K562 (cell line): ENCODE measurements at regions not wholly inside any gene's neighbourhood (a gene's known extent, or its start where the extent isn't known, plus 50 kb on each side); places are given as distances from the start of the nearest gene placed in this dataset.
A peak's percentile ranks its signal among the peaks of the same experiment; 100 is the strongest.

Experiments
- ARNT ChIP-seq, 2 experiments: fragments of 450-650 bp; IDR thresholded peaks; 2 replicates each; pipeline ENCODE4 v1.6.1; 2016; ENCODE audit warnings: mild to moderate bottlenecking in 1 of 2
- ESRRB ChIP-seq: fragments of 250-450 bp; sonication (Bioruptor Pico); IDR thresholded peaks from 2 replicates; pipeline ENCODE4 v1.5.0; 2020; ENCODE audit warnings: mild to moderate bottlenecking, moderate library complexity, borderline replicate concordance
- FOXK1 ChIP-seq: sonication (generic); formaldehyde crosslinking; IDR thresholded peaks from 2 replicates; pipeline ENCODE4 v1.8.0; 2022; ENCODE audit warnings: missing genetic modification reagents, mild to moderate bottlenecking, borderline replicate concordance
- FUS ChIP-seq: fragments of 200-400 bp; formaldehyde crosslinking; optimal IDR thresholded peaks from 2 replicates; pipeline ENCODE3; 2017; ENCODE audit warnings: low read depth, low read length
- MEIS2 ChIP-seq: fragments of 450-650 bp; IDR thresholded peaks from 2 replicates; pipeline ENCODE4 v1.6.1; 2014; ENCODE audit warnings: mild to moderate bottlenecking; ENCODE audit not compliant: partially characterized antibody
- NFIC ChIP-seq: fragments of 450-650 bp; IDR thresholded peaks from 2 replicates; pipeline ENCODE4 v1.6.1; 2017; ENCODE audit warnings: mild to moderate bottlenecking, inconsistent platforms
- RBBP5 ChIP-seq: fragments of 200-600 bp; sonication (generic); IDR thresholded peaks from 2 replicates; pipeline ENCODE4 v1.6.1; 2012; ENCODE audit warnings: borderline replicate concordance, mild to moderate bottlenecking, low read length, control low read depth, inconsistent platforms; ENCODE audit not compliant: insufficient read depth, poor library complexity, severe bottlenecking
- TAF1 ChIP-seq: IDR thresholded peaks from 2 replicates; pipeline ENCODE4 v1.6.1; 2011; ENCODE audit warnings: mild to moderate bottlenecking, low read length, moderate library complexity; ENCODE audit not compliant: insufficient read depth, control insufficient read depth, severe bottlenecking; ENCODE audit errors: extremely low read depth
- ZNF232 ChIP-seq: sonication (generic); formaldehyde crosslinking; IDR thresholded peaks from 2 replicates; pipeline ENCODE4 v1.8.0; 2022; ENCODE audit warnings: mild to moderate bottlenecking, missing genetic modification reagents
- ZNF785 ChIP-seq: fragments of 250-450 bp; sonication (Bioruptor Pico); IDR thresholded peaks from 2 replicates; pipeline ENCODE4 v1.4.0; 2020; ENCODE audit warnings: mild to moderate bottlenecking
- TF ChIP-seq, protein P1 (sequence below): fragments of 450-650 bp; IDR thresholded peaks from 2 replicates; pipeline ENCODE4 v1.6.1; 2016; ENCODE audit warnings: mild to moderate bottlenecking, moderate library complexity
- TF ChIP-seq, protein P2 (sequence below), 2 experiments: fragments of 450-650 bp in 1 of 2; IDR thresholded peaks; 2 replicates each; pipeline ENCODE4 v1.6.1; 2011 to 2017; ENCODE audit warnings: low read depth in 2 of 2, antibody characterized with exemption in 1 of 2, borderline replicate concordance in 1 of 2, low read length in 1 of 2, mild to moderate bottlenecking in 1 of 2, mixed read lengths in 1 of 2; ENCODE audit not compliant: control insufficient read depth in 1 of 2

DNA sequence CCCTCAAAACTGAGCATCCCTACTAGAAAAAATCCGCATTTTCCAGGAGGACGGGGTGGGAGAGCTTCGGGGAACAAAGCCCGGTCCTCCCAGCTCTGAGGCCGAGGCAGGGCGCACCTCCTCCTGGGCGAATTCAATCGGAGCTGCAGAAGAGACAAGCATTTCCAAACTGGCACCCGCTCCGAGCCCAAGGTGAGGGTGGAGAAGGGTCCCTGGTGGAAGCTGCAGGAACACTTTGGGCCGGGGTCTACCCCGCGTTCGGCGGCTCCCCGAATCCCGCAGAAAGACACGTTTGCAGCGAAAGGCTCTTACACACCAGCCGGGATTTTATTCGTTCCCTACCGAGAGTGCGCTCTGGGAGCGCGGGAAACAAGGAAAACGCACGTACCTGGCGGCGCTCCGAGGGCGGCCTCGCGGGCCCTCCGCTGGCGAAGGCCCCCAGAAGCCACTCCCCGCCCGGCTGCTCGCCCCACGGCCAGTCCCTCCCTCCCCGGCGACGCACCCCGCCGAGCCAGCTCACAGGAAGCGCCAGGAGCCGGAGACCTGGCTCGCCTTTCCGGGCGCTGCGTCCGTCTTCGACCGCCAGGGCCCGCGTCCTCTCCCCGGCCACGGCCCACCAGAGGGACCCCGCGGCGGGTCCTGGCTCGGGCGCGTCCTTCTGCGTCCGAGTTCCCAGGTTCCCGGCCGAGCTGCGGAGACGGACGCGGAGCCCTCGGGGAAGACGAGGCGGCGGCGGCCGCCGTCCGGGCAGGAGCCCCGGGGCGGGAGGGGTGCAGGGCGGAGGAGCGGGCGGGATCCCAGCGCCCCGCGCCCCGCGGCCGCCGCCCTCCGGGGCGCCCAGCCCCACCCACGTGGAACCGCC lies 49.8 kb upstream of the BAHCC1 start (continued):
- TF ChIP-seq, protein P1, sequence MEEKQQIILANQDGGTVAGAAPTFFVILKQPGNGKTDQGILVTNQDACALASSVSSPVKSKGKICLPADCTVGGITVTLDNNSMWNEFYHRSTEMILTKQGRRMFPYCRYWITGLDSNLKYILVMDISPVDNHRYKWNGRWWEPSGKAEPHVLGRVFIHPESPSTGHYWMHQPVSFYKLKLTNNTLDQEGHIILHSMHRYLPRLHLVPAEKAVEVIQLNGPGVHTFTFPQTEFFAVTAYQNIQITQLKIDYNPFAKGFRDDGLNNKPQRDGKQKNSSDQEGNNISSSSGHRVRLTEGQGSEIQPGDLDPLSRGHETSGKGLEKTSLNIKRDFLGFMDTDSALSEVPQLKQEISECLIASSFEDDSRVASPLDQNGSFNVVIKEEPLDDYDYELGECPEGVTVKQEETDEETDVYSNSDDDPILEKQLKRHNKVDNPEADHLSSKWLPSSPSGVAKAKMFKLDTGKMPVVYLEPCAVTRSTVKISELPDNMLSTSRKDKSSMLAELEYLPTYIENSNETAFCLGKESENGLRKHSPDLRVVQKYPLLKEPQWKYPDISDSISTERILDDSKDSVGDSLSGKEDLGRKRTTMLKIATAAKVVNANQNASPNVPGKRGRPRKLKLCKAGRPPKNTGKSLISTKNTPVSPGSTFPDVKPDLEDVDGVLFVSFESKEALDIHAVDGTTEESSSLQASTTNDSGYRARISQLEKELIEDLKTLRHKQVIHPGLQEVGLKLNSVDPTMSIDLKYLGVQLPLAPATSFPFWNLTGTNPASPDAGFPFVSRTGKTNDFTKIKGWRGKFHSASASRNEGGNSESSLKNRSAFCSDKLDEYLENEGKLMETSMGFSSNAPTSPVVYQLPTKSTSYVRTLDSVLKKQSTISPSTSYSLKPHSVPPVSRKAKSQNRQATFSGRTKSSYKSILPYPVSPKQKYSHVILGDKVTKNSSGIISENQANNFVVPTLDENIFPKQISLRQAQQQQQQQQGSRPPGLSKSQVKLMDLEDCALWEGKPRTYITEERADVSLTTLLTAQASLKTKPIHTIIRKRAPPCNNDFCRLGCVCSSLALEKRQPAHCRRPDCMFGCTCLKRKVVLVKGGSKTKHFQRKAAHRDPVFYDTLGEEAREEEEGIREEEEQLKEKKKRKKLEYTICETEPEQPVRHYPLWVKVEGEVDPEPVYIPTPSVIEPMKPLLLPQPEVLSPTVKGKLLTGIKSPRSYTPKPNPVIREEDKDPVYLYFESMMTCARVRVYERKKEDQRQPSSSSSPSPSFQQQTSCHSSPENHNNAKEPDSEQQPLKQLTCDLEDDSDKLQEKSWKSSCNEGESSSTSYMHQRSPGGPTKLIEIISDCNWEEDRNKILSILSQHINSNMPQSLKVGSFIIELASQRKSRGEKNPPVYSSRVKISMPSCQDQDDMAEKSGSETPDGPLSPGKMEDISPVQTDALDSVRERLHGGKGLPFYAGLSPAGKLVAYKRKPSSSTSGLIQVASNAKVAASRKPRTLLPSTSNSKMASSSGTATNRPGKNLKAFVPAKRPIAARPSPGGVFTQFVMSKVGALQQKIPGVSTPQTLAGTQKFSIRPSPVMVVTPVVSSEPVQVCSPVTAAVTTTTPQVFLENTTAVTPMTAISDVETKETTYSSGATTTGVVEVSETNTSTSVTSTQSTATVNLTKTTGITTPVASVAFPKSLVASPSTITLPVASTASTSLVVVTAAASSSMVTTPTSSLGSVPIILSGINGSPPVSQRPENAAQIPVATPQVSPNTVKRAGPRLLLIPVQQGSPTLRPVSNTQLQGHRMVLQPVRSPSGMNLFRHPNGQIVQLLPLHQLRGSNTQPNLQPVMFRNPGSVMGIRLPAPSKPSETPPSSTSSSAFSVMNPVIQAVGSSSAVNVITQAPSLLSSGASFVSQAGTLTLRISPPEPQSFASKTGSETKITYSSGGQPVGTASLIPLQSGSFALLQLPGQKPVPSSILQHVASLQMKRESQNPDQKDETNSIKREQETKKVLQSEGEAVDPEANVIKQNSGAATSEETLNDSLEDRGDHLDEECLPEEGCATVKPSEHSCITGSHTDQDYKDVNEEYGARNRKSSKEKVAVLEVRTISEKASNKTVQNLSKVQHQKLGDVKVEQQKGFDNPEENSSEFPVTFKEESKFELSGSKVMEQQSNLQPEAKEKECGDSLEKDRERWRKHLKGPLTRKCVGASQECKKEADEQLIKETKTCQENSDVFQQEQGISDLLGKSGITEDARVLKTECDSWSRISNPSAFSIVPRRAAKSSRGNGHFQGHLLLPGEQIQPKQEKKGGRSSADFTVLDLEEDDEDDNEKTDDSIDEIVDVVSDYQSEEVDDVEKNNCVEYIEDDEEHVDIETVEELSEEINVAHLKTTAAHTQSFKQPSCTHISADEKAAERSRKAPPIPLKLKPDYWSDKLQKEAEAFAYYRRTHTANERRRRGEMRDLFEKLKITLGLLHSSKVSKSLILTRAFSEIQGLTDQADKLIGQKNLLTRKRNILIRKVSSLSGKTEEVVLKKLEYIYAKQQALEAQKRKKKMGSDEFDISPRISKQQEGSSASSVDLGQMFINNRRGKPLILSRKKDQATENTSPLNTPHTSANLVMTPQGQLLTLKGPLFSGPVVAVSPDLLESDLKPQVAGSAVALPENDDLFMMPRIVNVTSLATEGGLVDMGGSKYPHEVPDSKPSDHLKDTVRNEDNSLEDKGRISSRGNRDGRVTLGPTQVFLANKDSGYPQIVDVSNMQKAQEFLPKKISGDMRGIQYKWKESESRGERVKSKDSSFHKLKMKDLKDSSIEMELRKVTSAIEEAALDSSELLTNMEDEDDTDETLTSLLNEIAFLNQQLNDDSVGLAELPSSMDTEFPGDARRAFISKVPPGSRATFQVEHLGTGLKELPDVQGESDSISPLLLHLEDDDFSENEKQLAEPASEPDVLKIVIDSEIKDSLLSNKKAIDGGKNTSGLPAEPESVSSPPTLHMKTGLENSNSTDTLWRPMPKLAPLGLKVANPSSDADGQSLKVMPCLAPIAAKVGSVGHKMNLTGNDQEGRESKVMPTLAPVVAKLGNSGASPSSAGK = peak; percentile 54; the same call in 1 of the 2 replicates
- TF ChIP-seq ARNT (IDR thresholded peaks at IDR 0.05) (no peak), FOXK1 (CRISPR knock-in tag) (0 out of 2 replicates have a peak, but pooled peaks have one; percentile 76), ZNF785 (CRISPR knock-in tag) (no peak), NFIC (peak; percentile 77), ESRRB (no peak), ZNF232 (CRISPR knock-in tag) (peak; percentile 68), FUS (peak; percentile 29), RBBP5 (peak; percentile 69), TAF1 (peak; percentile 40), MEIS2 (no peak)
- TF ChIP-seq, protein P2, sequence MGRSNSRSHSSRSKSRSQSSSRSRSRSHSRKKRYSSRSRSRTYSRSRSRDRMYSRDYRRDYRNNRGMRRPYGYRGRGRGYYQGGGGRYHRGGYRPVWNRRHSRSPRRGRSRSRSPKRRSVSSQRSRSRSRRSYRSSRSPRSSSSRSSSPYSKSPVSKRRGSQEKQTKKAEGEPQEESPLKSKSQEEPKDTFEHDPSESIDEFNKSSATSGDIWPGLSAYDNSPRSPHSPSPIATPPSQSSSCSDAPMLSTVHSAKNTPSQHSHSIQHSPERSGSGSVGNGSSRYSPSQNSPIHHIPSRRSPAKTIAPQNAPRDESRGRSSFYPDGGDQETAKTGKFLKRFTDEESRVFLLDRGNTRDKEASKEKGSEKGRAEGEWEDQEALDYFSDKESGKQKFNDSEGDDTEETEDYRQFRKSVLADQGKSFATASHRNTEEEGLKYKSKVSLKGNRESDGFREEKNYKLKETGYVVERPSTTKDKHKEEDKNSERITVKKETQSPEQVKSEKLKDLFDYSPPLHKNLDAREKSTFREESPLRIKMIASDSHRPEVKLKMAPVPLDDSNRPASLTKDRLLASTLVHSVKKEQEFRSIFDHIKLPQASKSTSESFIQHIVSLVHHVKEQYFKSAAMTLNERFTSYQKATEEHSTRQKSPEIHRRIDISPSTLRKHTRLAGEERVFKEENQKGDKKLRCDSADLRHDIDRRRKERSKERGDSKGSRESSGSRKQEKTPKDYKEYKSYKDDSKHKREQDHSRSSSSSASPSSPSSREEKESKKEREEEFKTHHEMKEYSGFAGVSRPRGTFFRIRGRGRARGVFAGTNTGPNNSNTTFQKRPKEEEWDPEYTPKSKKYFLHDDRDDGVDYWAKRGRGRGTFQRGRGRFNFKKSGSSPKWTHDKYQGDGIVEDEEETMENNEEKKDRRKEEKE (IDR thresholded peaks at IDR 0.05; ENCODE audit: borderline replicate concordance in 1 of 2, control insufficient read depth in 1 of 2, low read depth in 2 of 2, low read length in 1 of 2) = no peak
